ENCODE measurements at regions not wholly inside any gene's neighbourhood (a gene's known extent, or its start where the extent isn't known, plus 50 kb on each side); places are given as distances from the start of the nearest gene placed in this dataset.

DNA sequence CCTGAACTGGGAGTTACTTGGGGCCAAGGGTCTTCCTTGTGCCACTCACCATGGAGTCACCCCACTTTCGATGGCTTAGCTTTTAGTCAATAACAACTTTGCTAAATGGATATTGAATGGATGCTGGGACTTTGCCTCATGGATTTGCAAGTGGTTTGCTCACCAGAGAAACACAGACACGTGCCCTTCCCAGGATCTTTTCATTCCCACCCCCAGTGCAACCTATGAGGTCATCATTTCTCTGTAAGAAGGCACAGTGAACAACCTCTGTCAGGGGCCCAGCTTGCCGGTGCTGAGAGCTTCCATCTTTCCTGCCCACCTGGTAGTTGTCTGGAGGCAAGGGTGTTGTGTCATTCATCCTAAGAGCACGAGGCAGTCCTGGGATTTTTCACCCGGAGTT is 256.8 kb upstream of the PMEPA1 start:
- H3K27ac ChIP-seq, result no peak overlapping the region
- peaks cover 0 to 10% (median 0%) of the 10 kb centered on the region in 4 donors for H3K4me1 ChIP-seq
- no peaks in the 10 kb centered on the region for H3K36me3 ChIP-seq
- no peaks in the 10 kb centered on the region for H3K9me3 ChIP-seq
- intact Hi-C loops (cut with DNase I; ENCODE audit: low total_unique reads), result no loop called here
- no peak overlapping the region for H3K4me3 ChIP-seq
- 59 to 72% (median 65%) methylated on average over 5 of the region's 5 CpGs for WGBS, 5 donors
- DNase-seq, result no peak
- peaks cover 0 to 12% (median 0%) of the 10 kb centered on the region in 3 donors for H3K27me3 ChIP-seq
- TF ChIP-seq POLR2AphosphoS5 (IDR thresholded peaks at IDR 0.05) (no peak), EP300 (IDR thresholded peaks at IDR 0.05) (no peak), POLR2A (IDR thresholded peaks at IDR 0.05) (no peak)
- TF ChIP-seq, protein P1, sequence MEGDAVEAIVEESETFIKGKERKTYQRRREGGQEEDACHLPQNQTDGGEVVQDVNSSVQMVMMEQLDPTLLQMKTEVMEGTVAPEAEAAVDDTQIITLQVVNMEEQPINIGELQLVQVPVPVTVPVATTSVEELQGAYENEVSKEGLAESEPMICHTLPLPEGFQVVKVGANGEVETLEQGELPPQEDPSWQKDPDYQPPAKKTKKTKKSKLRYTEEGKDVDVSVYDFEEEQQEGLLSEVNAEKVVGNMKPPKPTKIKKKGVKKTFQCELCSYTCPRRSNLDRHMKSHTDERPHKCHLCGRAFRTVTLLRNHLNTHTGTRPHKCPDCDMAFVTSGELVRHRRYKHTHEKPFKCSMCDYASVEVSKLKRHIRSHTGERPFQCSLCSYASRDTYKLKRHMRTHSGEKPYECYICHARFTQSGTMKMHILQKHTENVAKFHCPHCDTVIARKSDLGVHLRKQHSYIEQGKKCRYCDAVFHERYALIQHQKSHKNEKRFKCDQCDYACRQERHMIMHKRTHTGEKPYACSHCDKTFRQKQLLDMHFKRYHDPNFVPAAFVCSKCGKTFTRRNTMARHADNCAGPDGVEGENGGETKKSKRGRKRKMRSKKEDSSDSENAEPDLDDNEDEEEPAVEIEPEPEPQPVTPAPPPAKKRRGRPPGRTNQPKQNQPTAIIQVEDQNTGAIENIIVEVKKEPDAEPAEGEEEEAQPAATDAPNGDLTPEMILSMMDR (IDR thresholded peaks at IDR 0.05), result no peak

DNA sequence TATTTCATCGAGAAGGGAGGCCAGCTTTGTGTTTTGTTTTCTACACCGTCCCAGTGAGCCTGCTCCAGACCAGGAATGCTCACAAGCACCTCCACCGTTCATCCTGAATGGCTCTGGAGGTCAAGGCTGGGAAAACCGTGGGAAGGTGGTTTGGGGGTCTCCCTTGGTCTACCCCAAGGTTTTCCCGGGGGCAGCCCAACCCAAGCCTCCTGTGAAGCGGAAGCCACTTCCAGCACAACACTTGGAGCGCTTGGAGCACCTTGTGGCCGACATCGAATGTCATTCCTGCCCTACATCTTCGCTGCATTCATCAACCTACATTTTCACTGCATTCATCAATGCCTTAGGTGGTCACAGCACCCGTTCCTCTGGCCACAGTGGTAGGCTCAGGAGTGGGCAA is 255.6 kb upstream of the PMEPA1 start:
- H3K4me1 ChIP-seq, result peaks cover 0 to 10% (median 0%) of the 10 kb centered on the region in 4 donors
- H3K4me3 ChIP-seq, result no peak overlapping the region
- peaks cover 0 to 5% (median 0%) of the 10 kb centered on the region in 3 donors for H3K27me3 ChIP-seq
- intact Hi-C loops (cut with DNase I; ENCODE audit: low total_unique reads), result no loop called here
- no peak for DNase-seq
- no peak for TF ChIP-seq EP300 (IDR thresholded peaks at IDR 0.05)
- no peaks in the 10 kb centered on the region for H3K36me3 ChIP-seq
- no peaks in the 10 kb centered on the region for H3K9me3 ChIP-seq
- H3K27ac ChIP-seq, result no peak overlapping the region
- WGBS, 5 donors, result 72 to 88% (median 81%) methylated on average over 11 of the region's 11 CpGs

DNA sequence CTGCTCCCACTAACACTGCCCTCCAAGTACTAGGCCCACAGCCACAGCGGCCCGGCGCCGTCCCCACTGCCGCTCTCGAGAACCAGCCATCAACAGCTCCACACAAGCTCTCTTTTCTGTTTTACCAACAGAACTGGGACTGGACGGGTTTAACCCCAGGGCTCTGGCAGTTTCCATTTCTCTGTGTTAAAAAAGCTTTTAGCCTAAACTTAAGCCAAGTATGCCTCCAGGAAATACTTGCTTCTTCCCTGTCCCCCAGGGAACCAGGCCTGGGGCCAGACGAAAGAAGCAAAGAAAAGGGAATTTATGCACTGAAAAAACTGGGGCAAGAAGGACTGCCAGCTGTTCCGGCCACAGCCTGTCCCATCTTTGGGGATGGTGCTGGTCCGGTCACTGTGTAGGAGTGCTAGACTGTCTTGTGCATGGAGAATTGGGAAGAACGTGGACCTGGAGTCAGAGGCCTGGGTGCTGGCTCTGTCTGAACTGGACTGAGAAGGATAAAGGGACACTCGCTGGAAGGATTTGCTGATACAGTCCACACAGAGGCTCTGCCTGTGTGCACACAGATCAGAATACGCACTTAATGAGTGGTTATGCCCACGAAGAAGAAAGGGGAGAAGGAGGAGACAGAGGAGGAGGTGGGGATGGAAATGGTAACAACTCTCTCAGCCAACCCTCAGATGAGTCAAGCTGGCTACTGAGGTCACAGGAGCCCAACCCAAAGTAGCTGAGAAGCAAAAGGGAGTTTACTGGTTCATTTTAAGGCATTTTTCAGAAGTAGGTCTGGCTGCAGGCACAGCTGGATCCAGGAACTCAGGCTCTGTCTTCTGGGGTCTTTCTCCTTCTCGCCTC is 254.4 kb upstream of the PMEPA1 start:
- Histone ChIP-seq H3K9me3 (no peaks in the 10 kb centered on the region), H3K36me3 (no peaks in the 10 kb centered on the region), H3K4me1 (peaks cover 0 to 10% (median 3%) of the 10 kb centered on the region in 4 donors), H3K27ac (peak overlapping the region in 2 of 5 donors; percentile 23 to 38), H3K27me3 (peaks cover 0 to 5% (median 0%) of the 10 kb centered on the region in 3 donors), H3K4me3 (no peak overlapping the region)
- TF ChIP-seq POLR2A (IDR thresholded peaks at IDR 0.05), result no peak
- TF ChIP-seq, protein P1 (IDR thresholded peaks at IDR 0.05), result no peak
- no peak for TF ChIP-seq POLR2AphosphoS5 (IDR thresholded peaks at IDR 0.05)
- no peak for TF ChIP-seq EP300 (IDR thresholded peaks at IDR 0.05)
- intact Hi-C loops (cut with DNase I; ENCODE audit: low total_unique reads), result no loop called here
- DNase-seq, result peak in 1 of 2 donors; percentile 39
- WGBS, 5 donors, result 64 to 78% (median 71%) methylated on average over 15 of the region's 15 CpGs

DNA sequence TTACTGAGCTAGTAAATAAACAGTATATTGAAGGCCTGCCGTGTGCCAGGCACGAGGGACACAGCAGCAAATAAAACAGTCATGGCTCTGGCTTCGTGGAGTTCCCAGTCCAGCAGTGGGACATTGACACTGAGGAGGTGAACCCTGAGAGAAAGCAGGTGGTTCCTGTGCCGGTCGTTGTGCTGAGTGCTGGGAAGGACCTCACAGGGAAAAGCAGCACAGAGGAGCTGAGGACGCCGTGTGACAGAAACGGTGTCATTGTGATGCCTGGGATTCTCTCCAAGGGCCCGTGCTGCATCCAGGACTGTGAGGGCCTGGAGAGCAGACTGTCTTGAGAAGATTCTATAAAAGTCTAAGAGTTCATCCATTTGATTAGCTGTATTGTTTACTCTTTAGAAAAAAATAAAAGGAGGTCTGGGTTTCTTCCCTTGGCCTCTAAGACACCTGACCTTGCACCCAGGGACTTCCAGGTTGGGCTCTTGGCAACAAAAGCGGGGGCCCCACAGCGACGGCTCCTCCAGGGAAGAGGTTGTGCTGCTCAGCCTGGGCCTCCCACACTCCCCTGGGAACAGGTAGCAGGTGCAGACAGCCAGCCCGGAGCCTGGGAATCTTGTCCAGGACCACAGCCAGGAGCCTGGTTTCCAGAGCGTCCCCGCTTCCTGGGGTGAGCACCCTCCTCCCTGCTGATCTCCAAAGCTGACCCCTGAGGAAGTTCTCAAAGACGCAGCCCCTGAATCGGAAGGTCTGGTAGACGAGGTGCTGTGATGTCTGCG is 251.2 kb upstream of the PMEPA1 start:
- no peak overlapping the region for H3K27ac ChIP-seq
- TF ChIP-seq, protein P1 (IDR thresholded peaks at IDR 0.05), result no peak
- no peak for TF ChIP-seq POLR2AphosphoS5 (IDR thresholded peaks at IDR 0.05)
- TF ChIP-seq POLR2A (IDR thresholded peaks at IDR 0.05), result no peak
- TF ChIP-seq EP300 (IDR thresholded peaks at IDR 0.05), result no peak
- H3K27me3 ChIP-seq, result no peaks in the 10 kb centered on the region
- 58 to 74% (median 66%) methylated on average over 19 of the region's 19 CpGs for WGBS, 5 donors
- intact Hi-C loops (cut with DNase I; ENCODE audit: low total_unique reads), result no loop called here
- no peak overlapping the region for H3K4me3 ChIP-seq
- peaks cover 0 to 10% (median 3%) of the 10 kb centered on the region in 4 donors for H3K4me1 ChIP-seq
- no peaks in the 10 kb centered on the region for H3K9me3 ChIP-seq
- DNase-seq, result no peak
- no peaks in the 10 kb centered on the region for H3K36me3 ChIP-seq
